ENCODE measurements at regions not wholly inside any gene's neighbourhood (a gene's known extent, or its start where the extent isn't known, plus 50 kb on each side); places are given as distances from the start of the nearest gene placed in this dataset.

- DNase-seq (ENCODE audit: low read depth in 2 of 2): no peak
- no peak overlapping the region for H3K4me3 ChIP-seq (replicated peaks in 1 of 2; ENCODE audit: low read depth in 2 of 2, low read length in 2 of 2)
- no peak for TF ChIP-seq CTCF (IDR thresholded peaks at IDR 0.05; ENCODE audit: low read depth, low read length)
Measured at GRCh38 chr9:82115331-82115730, 126.8 kb downstream of the SPATA31D1 start.

- no peak for TF ChIP-seq CTCF (IDR thresholded peaks at IDR 0.05; ENCODE audit: low read depth, low read length)
- H3K4me3 ChIP-seq (replicated peaks in 1 of 2; ENCODE audit: low read depth in 2 of 2, low read length in 2 of 2): no peak overlapping the region
- no peak for DNase-seq (ENCODE audit: low read depth in 2 of 2)
Measured at GRCh38 chr9:82115900-82116299, 127.3 kb downstream of the SPATA31D1 start.

- H3K4me3 ChIP-seq (replicated peaks in 1 of 2; ENCODE audit: low read depth in 2 of 2, low read length in 2 of 2): no peak overlapping the region
- DNase-seq (ENCODE audit: low read depth in 2 of 2): no peak
- no peak for TF ChIP-seq CTCF (IDR thresholded peaks at IDR 0.05; ENCODE audit: low read depth, low read length)
Measured at GRCh38 chr9:82116556-82116955, 128.0 kb downstream of the SPATA31D1 start.

GRCh38 chr9:82117026-82117811 lies 128.6 kb downstream of the SPATA31D1 start:
- TF ChIP-seq CTCF (IDR thresholded peaks at IDR 0.05; ENCODE audit: low read depth, low read length): no peak
- DNase-seq (ENCODE audit: low read depth in 2 of 2): no peak
- H3K4me3 ChIP-seq (replicated peaks in 1 of 2; ENCODE audit: low read depth in 2 of 2, low read length in 2 of 2): no peak overlapping the region

- DNase-seq (ENCODE audit: low read depth in 2 of 2): no peak
- no peak overlapping the region for H3K4me3 ChIP-seq (replicated peaks in 1 of 2; ENCODE audit: low read depth in 2 of 2, low read length in 2 of 2)
- no peak for TF ChIP-seq CTCF (IDR thresholded peaks at IDR 0.05; ENCODE audit: low read depth, low read length)
Measured at GRCh38 chr9:82122731-82123130, 134.2 kb downstream of the SPATA31D1 start.

- no peak overlapping the region for H3K4me3 ChIP-seq (replicated peaks in 1 of 2; ENCODE audit: low read depth in 2 of 2, low read length in 2 of 2)
- TF ChIP-seq CTCF (IDR thresholded peaks at IDR 0.05; ENCODE audit: low read depth, low read length): no peak
- peak; percentile 50 to 79 for DNase-seq (ENCODE audit: low read depth in 2 of 2)
Measured at GRCh38 chr9:82124090-82124489, 135.5 kb downstream of the SPATA31D1 start.

GRCh38 chr9:82126256-82126655 lies 137.7 kb downstream of the SPATA31D1 start:
- peak in 1 of 2 donors; percentile 22 for DNase-seq (ENCODE audit: low read depth in 2 of 2)
- no peak overlapping the region for H3K4me3 ChIP-seq (replicated peaks in 1 of 2; ENCODE audit: low read depth in 2 of 2, low read length in 2 of 2)
- no peak for TF ChIP-seq CTCF (IDR thresholded peaks at IDR 0.05; ENCODE audit: low read depth, low read length)

All from cardiac fibroblast (primary cell).